A549 (cell line): ENCODE measurements at regions not wholly inside any gene's neighbourhood (a gene's known extent, or its start where the extent isn't known, plus 50 kb on each side); places are given as distances from the start of the nearest gene placed in this dataset.

ENCODE experiments used
- ATAC-seq, 2 experiments: fragments of 200-7000 bp in 1 of 2; fragments of >200 bp in 1 of 2; cut with Nextera tagmentation in 1 of 2; cut with Tn5 transposase in 1 of 2; 3 replicates each; pipeline versions ENCODE4 v1.8.0 to v1.9.1; 2018 to 2020; ENCODE audit warnings: mild to moderate bottlenecking in 1 of 2, moderate library complexity in 1 of 2
- CTCF ChIA-PET: fragments of 300-600 bp; sonication (Branson Sonifier 250); formaldehyde crosslinking; extraction: SDS; loops from one replicate; lab custom pipeline; 2021; ENCODE audit warnings: antibody characterized with exemption, inconsistent platforms; lab: Yijun Ruan, JAX
- POLR2A ChIA-PET: fragments of 350-600 bp; formaldehyde crosslinking; extraction: SDS; loops from one replicate; lab custom pipeline; 2021; ENCODE audit warnings: antibody characterized with exemption, inconsistent platforms; lab: Yijun Ruan, JAX
- DNase-seq, 2 experiments: peaks; one replicate each; pipeline versions ENCODE4 v3.0.0 to v3.0.0-alpha.2; 2011 to 2016; ENCODE audit warnings: low read depth in 1 of 2, low spot score in 1 of 2
- FAIRE-seq: peaks from 2 replicates; lab custom pipeline; 2011; peaks lifted over from hg19 to GRCh38; lab: Jason Lieb, UNC
- H3K27ac ChIP-seq, 2 experiments: fragments of >200 bp; sonication (Bioruptor Twin); formaldehyde crosslinking; 3 replicates each; pipeline ENCODE4 v1.5.1; 2016 to 2017
- H3K4me1 ChIP-seq: fragments of >200 bp; sonication (Bioruptor Twin); formaldehyde crosslinking; 3 replicates; pipeline ENCODE4 v1.6.1; 2016
- H3K4me2 ChIP-seq: fragments of >200 bp; sonication (Bioruptor Twin); formaldehyde crosslinking; 3 replicates; pipeline ENCODE4 v1.6.1; 2016
- H3K4me3 ChIP-seq: fragments of >200 bp; sonication (Bioruptor Twin); formaldehyde crosslinking; 3 replicates; pipeline ENCODE4 v1.5.1; 2016
- H3K9me3 ChIP-seq: fragments of >200 bp; sonication (Bioruptor Twin); formaldehyde crosslinking; 3 replicates; pipeline ENCODE4 v1.6.1; 2016
- ATOH8 ChIP-seq: fragments of 250-450 bp; sonication (Bioruptor Pico); IDR thresholded peaks from 2 replicates; pipeline ENCODE4 v1.5.0; 2020; ENCODE audit warnings: low read depth, mild to moderate bottlenecking, moderate library complexity
- BHLHE40 ChIP-seq: IDR thresholded peaks from 2 replicates; pipeline ENCODE4 v1.6.1; 2012; ENCODE audit warnings: low read depth, low read length, inconsistent platforms
- CBX2 ChIP-seq: fragments of 200-600 bp; sonication (generic); IDR thresholded peaks from 2 replicates; pipeline ENCODE4 v1.6.1; 2016; ENCODE audit warnings: low read depth, mild to moderate bottlenecking, borderline replicate concordance
- CBX8 ChIP-seq: fragments of 200-600 bp; sonication (generic); IDR thresholded peaks from 2 replicates; pipeline ENCODE4 v1.6.1; 2016
- CEBPB ChIP-seq, 2 experiments: fragments of >200 bp in 1 of 2; sonication (Bioruptor Twin) in 1 of 2; formaldehyde crosslinking in 1 of 2; IDR thresholded peaks; 2 replicates each; pipeline ENCODE4 v1.6.1; 2012 to 2016
- CHD4 ChIP-seq: fragments of 200-600 bp; sonication (generic); IDR thresholded peaks from 2 replicates; pipeline ENCODE4 v1.6.1; 2016; ENCODE audit warnings: antibody characterized with exemption, mild to moderate bottlenecking, borderline replicate concordance
- EHF ChIP-seq: fragments of 250-450 bp; sonication (Bioruptor Pico); IDR thresholded peaks from 2 replicates; pipeline ENCODE4 v1.5.0; 2020; ENCODE audit warnings: mild to moderate bottlenecking
- ELK1 ChIP-seq: fragments of 150-350 bp; IDR thresholded peaks from 2 replicates; pipeline ENCODE4 v1.6.1; 2014; ENCODE audit warnings: low read depth, mild to moderate bottlenecking, low read length
- ESRRA ChIP-seq: fragments of 150-350 bp; IDR thresholded peaks from 2 replicates; pipeline ENCODE4 v1.6.1; 2014; ENCODE audit warnings: mild to moderate bottlenecking, low read length, borderline replicate concordance
- FOXS1 ChIP-seq: fragments of 250-450 bp; sonication (Bioruptor Pico); IDR thresholded peaks from 2 replicates; pipeline ENCODE4 v1.5.0; 2020; ENCODE audit warnings: mild to moderate bottlenecking, moderate library complexity
- GATA3 ChIP-seq: IDR thresholded peaks from 2 replicates; pipeline ENCODE4 v1.6.1; 2012; ENCODE audit warnings: borderline replicate concordance
- HDAC2 ChIP-seq: fragments of 200-600 bp; sonication (generic); IDR thresholded peaks from 2 replicates; pipeline ENCODE4 v1.6.1; 2016
- HOXB13 ChIP-seq: fragments of 250-450 bp; sonication (Bioruptor Pico); IDR thresholded peaks from 2 replicates; pipeline ENCODE4 v1.5.0; 2020; ENCODE audit warnings: low read depth, mild to moderate bottlenecking, moderate library complexity
- HOXB5 ChIP-seq: fragments of 250-450 bp; sonication (Bioruptor Pico); IDR thresholded peaks from 2 replicates; pipeline ENCODE4 v1.5.0; 2020; ENCODE audit warnings: mild to moderate bottlenecking, moderate library complexity
- JUN ChIP-seq, 2 experiments: fragments of >200 bp; sonication (Bioruptor Twin); formaldehyde crosslinking; IDR thresholded peaks; 2 replicates in 1 of 2; 3 replicates in 1 of 2; pipeline ENCODE4 v1.6.1; 2016 to 2017
- MAX ChIP-seq: IDR thresholded peaks from 2 replicates; pipeline ENCODE4 v1.6.1; 2012
- MAZ ChIP-seq: fragments of 150-350 bp; IDR thresholded peaks from 2 replicates; pipeline ENCODE4 v1.6.1; 2014; ENCODE audit warnings: antibody characterized with exemption, low read depth, low read length, borderline replicate concordance
- NR3C1 ChIP-seq: fragments of >200 bp; sonication (Bioruptor Twin); formaldehyde crosslinking; IDR thresholded peaks from 3 replicates; pipeline ENCODE4 v1.6.1; 2017
- PHF8 ChIP-seq: fragments of 200-600 bp; sonication (generic); IDR thresholded peaks from 2 replicates; pipeline ENCODE4 v1.6.1; 2016; ENCODE audit warnings: low read depth, mild to moderate bottlenecking, antibody characterized with exemption, moderate library complexity, borderline replicate concordance
- POLR2A ChIP-seq: IDR thresholded peaks from 2 replicates; pipeline ENCODE4 v1.6.1; 2012; ENCODE audit warnings: mild to moderate bottlenecking, low read length
- REST ChIP-seq: fragments of 200-600 bp; sonication (generic); IDR thresholded peaks from 2 replicates; pipeline ENCODE4 v1.6.1; 2016; ENCODE audit warnings: antibody characterized with exemption, mild to moderate bottlenecking, moderate library complexity
- RNF2 ChIP-seq: fragments of 200-600 bp; sonication (generic); IDR thresholded peaks from 2 replicates; pipeline ENCODE4 v1.6.1; 2016; ENCODE audit warnings: low read depth, mild to moderate bottlenecking, antibody characterized with exemption, moderate library complexity, borderline replicate concordance
- SMC3 ChIP-seq: fragments of >200 bp; sonication (Bioruptor Twin); formaldehyde crosslinking; IDR thresholded peaks from 3 replicates; pipeline ENCODE4 v1.6.1; 2018; ENCODE audit warnings: inconsistent platforms
- SREBF2 ChIP-seq: fragments of 450-650 bp; IDR thresholded peaks from 2 replicates; pipeline ENCODE4 v1.6.1; 2014; ENCODE audit warnings: mild to moderate bottlenecking, moderate library complexity
- TFCP2L1 ChIP-seq: fragments of 250-450 bp; sonication (Bioruptor Pico); IDR thresholded peaks from 2 replicates; pipeline ENCODE4 v1.5.0; 2021; ENCODE audit warnings: mild to moderate bottlenecking
- ZC3H11A ChIP-seq: fragments of 450-650 bp; IDR thresholded peaks from 2 replicates; pipeline ENCODE4 v1.6.1; 2014; ENCODE audit warnings: antibody characterized with exemption, mild to moderate bottlenecking
- ZFP36 ChIP-seq: fragments of 450-650 bp; IDR thresholded peaks from 2 replicates; pipeline ENCODE4 v1.6.1; 2014; ENCODE audit warnings: borderline replicate concordance; ENCODE audit not compliant: partially characterized antibody
- ZSCAN20 ChIP-seq: fragments of 250-450 bp; sonication (Bioruptor Pico); IDR thresholded peaks from 2 replicates; pipeline ENCODE4 v1.8.0; 2022; ENCODE audit warnings: mild to moderate bottlenecking, moderate library complexity
- WGBS: methylation state at CpG from one replicate; pipeline ENCODE4 v1.1.6; 2017; ENCODE audit errors: missing lambda C conversion rate; 5-methylcytosine and 5-hydroxymethylcytosine counted together
- TF ChIP-seq, protein P1 (sequence below): IDR thresholded peaks from 2 replicates; pipeline ENCODE4 v1.6.1; 2012

DNA sequence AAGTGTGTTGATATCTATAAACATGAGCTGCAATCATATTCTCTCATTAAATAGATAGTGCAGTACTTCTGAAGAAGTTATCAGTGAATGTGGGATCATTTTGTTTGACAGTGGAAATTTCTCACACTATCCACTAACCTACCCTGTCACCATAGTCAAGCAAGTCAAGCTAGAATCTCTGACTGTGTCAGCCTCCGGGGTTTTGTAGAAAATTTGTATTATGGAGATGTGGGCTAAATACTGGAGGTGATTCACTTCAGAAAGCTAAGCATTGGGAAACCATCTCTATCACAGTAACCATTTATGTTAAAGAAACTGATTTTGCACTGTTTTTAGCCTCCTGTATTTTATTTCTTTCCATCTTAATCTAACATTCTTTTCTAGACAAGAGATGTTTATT is 126.6 kb upstream of the CREB1 start:
- ChIA-PET POLR2A (no interaction called here), CTCF (interaction anchor here (0.9 to 1.7 kb wide), 2 partner anchors 10 to 70 kb away, joined by 3 to 5 read pairs; no protein-coding TSS in a partner anchor)
- DNase-seq (no peak), ATAC-seq (no peak), FAIRE-seq (no peak)
- Histone ChIP-seq H3K27ac (no peak overlapping the region), H3K4me2 (no peak overlapping the region), H3K4me3 (no peak overlapping the region), H3K9me3 (no peaks in the 10 kb centered on the region), H3K4me1 (peaks cover 10% of the 10 kb centered on the region)
- 88% methylated on average over 1 of the region's 1 CpG for WGBS
- TF ChIP-seq MAZ: no peak
- no peak for TF ChIP-seq MAX
- no peak for TF ChIP-seq SMC3
- TF ChIP-seq PHF8: no peak
- TF ChIP-seq TFCP2L1 (CRISPR knock-in tag): no peak
- no peak for TF ChIP-seq ZC3H11A
- no peak for TF ChIP-seq HDAC2
- no peak for TF ChIP-seq CBX8
- TF ChIP-seq ELK1: no peak
- TF ChIP-seq CBX2: no peak
- TF ChIP-seq ZSCAN20 (CRISPR knock-in tag): no peak
- no peak for TF ChIP-seq CHD4

GRCh38 chr2:207403950-207404349 is 125.8 kb upstream of the CREB1 start:
- no peak overlapping the region for H3K27ac ChIP-seq
- ATAC-seq (no peak), FAIRE-seq (no peak), DNase-seq (no peak)
- peaks cover 15% of the 10 kb centered on the region for H3K4me1 ChIP-seq
- H3K4me3 ChIP-seq: no peak overlapping the region
- H3K9me3 ChIP-seq: no peaks in the 10 kb centered on the region
- TF ChIP-seq SREBF2: no peak
- no peak for TF ChIP-seq BHLHE40
- TF ChIP-seq JUN (IDR thresholded peaks at IDR 0.05): no peak
- no peak for TF ChIP-seq HOXB5
- no peak for TF ChIP-seq EHF (CRISPR knock-in tag)
- TF ChIP-seq, protein P1, sequence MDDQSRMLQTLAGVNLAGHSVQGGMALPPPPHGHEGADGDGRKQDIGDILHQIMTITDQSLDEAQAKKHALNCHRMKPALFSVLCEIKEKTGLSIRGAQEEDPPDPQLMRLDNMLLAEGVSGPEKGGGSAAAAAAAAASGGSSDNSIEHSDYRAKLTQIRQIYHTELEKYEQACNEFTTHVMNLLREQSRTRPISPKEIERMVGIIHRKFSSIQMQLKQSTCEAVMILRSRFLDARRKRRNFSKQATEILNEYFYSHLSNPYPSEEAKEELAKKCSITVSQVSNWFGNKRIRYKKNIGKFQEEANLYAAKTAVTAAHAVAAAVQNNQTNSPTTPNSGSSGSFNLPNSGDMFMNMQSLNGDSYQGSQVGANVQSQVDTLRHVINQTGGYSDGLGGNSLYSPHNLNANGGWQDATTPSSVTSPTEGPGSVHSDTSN: no peak
- no peak for TF ChIP-seq ZFP36
- no peak for TF ChIP-seq GATA3
- TF ChIP-seq MAX: no peak
- TF ChIP-seq ZC3H11A: no peak
- no peak for TF ChIP-seq FOXS1 (CRISPR knock-in tag)
- TF ChIP-seq ESRRA: no peak
- no peak for TF ChIP-seq POLR2A
- TF ChIP-seq HOXB13 (CRISPR knock-in tag): no peak
- TF ChIP-seq RNF2: no peak
- no peak for TF ChIP-seq HDAC2
- TF ChIP-seq NR3C1: no peak
- WGBS: 85% methylated on average over 3 of the region's 3 CpGs
- ChIA-PET POLR2A (no interaction called here), CTCF (interaction anchor here (1.7 kb wide), 1 partner anchor 69 kb away, joined by 5 read pairs; no protein-coding TSS in a partner anchor)
- no peak overlapping the region for H3K4me2 ChIP-seq

DNA sequence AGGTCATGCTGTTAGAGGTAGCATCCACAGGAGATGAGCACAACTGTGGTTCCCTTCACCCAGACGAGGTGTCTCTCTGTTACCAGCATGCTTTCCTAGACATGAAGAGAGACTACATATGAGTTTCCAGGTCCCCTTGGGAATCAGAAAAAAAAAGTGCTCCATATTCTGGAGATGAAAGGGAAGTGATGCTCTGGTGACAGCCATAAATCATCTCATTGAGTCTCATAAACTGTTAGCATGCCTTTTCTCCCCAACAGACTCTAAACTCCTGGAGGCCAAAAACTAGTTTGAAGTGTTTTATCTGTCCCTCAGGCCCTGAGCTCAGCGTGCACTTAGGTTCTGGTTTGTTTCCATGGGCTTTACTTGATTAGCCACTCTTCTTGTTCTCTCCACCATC is 124.6 kb upstream of the CREB1 start:
- no peak overlapping the region for H3K27ac ChIP-seq
- 94% methylated on average over 2 of the region's 2 CpGs for WGBS
- no peak for TF ChIP-seq ESRRA
- TF ChIP-seq REST: no peak
- TF ChIP-seq POLR2A: no peak
- TF ChIP-seq CEBPB (IDR thresholded peaks at IDR 0.05): no peak
- TF ChIP-seq ELK1: no peak
- no peak for TF ChIP-seq SMC3
- TF ChIP-seq ATOH8 (CRISPR knock-in tag): no peak

More for the DNA sequence above, 124.6 kb upstream of the CREB1 start:
- H3K4me2 ChIP-seq: no peak overlapping the region
- ATAC-seq: no peak
- ChIA-PET POLR2A (no interaction called here), CTCF (no interaction called here)
- no peak overlapping the region for H3K4me3 ChIP-seq
- FAIRE-seq: no peak
- DNase-seq: no peak
- no peaks in the 10 kb centered on the region for H3K9me3 ChIP-seq
- H3K4me1 ChIP-seq: peaks cover 24% of the 10 kb centered on the region
